HG02588 (cell line): ENCODE measurements at regions not wholly inside any gene's neighbourhood (a gene's known extent, or its start where the extent isn't known, plus 50 kb on each side); places are given as distances from the start of the nearest gene placed in this dataset.
"Not testable (repeated sequence)": the region's sequence is repeated elsewhere in the genome, so short reads cannot be mapped to it uniquely, and the experiment has no call there.

Experiments used
- ATAC-seq: cut with Tn5 transposase; IDR thresholded peaks from one replicate; pipeline ENCODE4 v1.9.1; 2021; ENCODE audit warnings: mild to moderate bottlenecking, moderate library complexity; ENCODE audit not compliant: unreplicated experiment

GRCh38 chr11:122023614-122024250 is 92.3 kb downstream of the BLID start:
- ATAC-seq, result no peak

- no peak for ATAC-seq
Observed at GRCh38 chr11:122022646-122023045, 93.4 kb downstream of the BLID start.

GRCh38 chr11:122020902-122021301 is 95.1 kb downstream of the BLID start:
- ATAC-seq, result no peak

- ATAC-seq, result no peak
Observed at GRCh38 chr11:122019908-122020694, 95.9 kb downstream of the BLID start.

GRCh38 chr11:122007601-122008071 is 108.4 kb downstream of the BLID start:
- no peak for ATAC-seq

- no peak for ATAC-seq
Observed at GRCh38 chr11:122004446-122004845, 111.6 kb downstream of the BLID start.

GRCh38 chr11:122002926-122003325 is 113.1 kb downstream of the BLID start:
- ATAC-seq, result no peak

- ATAC-seq, result no peak
Observed at GRCh38 chr11:122002047-122002446, 114.0 kb downstream of the BLID start.

GRCh38 chr11:121999651-122000050 is 116.4 kb downstream of the BLID start:
- no peak for ATAC-seq

- no peak for ATAC-seq
Observed at GRCh38 chr11:121996574-121996973, 119.4 kb downstream of the BLID start.

GRCh38 chr11:121983901-121984300 is 132.1 kb downstream of the BLID start:
- ATAC-seq, result no peak

- not testable (repeated sequence) for ATAC-seq
Observed at GRCh38 chr11:121977914-121978313, 138.1 kb downstream of the BLID start.

- ATAC-seq, result no peak
Observed at GRCh38 chr11:121968638-121969037, 147.4 kb downstream of the BLID start.

- ATAC-seq, result no peak
Observed at GRCh38 chr11:121967131-121967704, 148.8 kb downstream of the BLID start.

- ATAC-seq, result no peak
Observed at GRCh38 chr11:121965330-121965729, 150.7 kb downstream of the BLID start.

- ATAC-seq, result no peak
Observed at GRCh38 chr11:121964591-121964990, 151.4 kb downstream of the BLID start.

GRCh38 chr11:121963846-121964245 is 152.2 kb downstream of the BLID start:
- ATAC-seq, result not testable (repeated sequence)

GRCh38 chr11:121961321-121961801 is 154.7 kb downstream of the BLID start:
- no peak for ATAC-seq

GRCh38 chr11:121958971-121959325 is 157.1 kb downstream of the BLID start:
- ATAC-seq, result no peak

- no peak for ATAC-seq
Observed at GRCh38 chr11:121958323-121958970, 157.6 kb downstream of the BLID start.

- no peak for ATAC-seq
Observed at GRCh38 chr11:121953122-121953521, 162.9 kb downstream of the BLID start.
